Hematopoietic multipotent progenitor cell treated with erythropoietin and hydrocortisone succinate and interleukin-3 and kit ligand, for 4 days (in vitro differentiated cells): ENCODE measurements at regions not wholly inside any gene's neighbourhood (a gene's known extent, or its start where the extent isn't known, plus 50 kb on each side); places are given as distances from the start of the nearest gene placed in this dataset.

Experiments
- DNase-seq: peaks from one replicate; pipeline ENCODE4 v3.0.0-alpha.2; 2015

GRCh38 chr10:9733766-9734165, 1283.9 kb upstream of the CELF2 start:
- DNase-seq = no peak

GRCh38 chr10:9734218-9734617, 1283.5 kb upstream of the CELF2 start:
- DNase-seq = no peak

- no peak for DNase-seq
Observed at GRCh38 chr10:9735731-9736130, 1281.9 kb upstream of the CELF2 start.

- peak; percentile 53 for DNase-seq
Observed at GRCh38 chr10:9743639-9744038, 1274.0 kb upstream of the CELF2 start.

GRCh38 chr10:9745158-9745557, 1272.5 kb upstream of the CELF2 start:
- DNase-seq = no peak

- DNase-seq = no peak
Observed at GRCh38 chr10:9757176-9757575, 1260.5 kb upstream of the CELF2 start.

- DNase-seq = no peak
Observed at GRCh38 chr10:9759596-9759995, 1258.1 kb upstream of the CELF2 start.

- peak; percentile 33 for DNase-seq
Observed at GRCh38 chr10:9762966-9763656, 1254.6 kb upstream of the CELF2 start.

- DNase-seq = peak; percentile 24
Observed at GRCh38 chr10:9766762-9767161, 1250.9 kb upstream of the CELF2 start.

- no peak for DNase-seq
Observed at GRCh38 chr10:9781666-9782065, 1236.0 kb upstream of the CELF2 start.

- peak; percentile 49 for DNase-seq
Observed at GRCh38 chr10:9786101-9786500, 1231.6 kb upstream of the CELF2 start.

- DNase-seq = no peak
Observed at GRCh38 chr10:9786576-9786975, 1231.1 kb upstream of the CELF2 start.

- DNase-seq = no peak
Observed at GRCh38 chr10:9789996-9790395, 1227.7 kb upstream of the CELF2 start.

GRCh38 chr10:9792181-9792580, 1225.5 kb upstream of the CELF2 start:
- no peak for DNase-seq

GRCh38 chr10:9796564-9796963, 1221.1 kb upstream of the CELF2 start:
- no peak for DNase-seq

- DNase-seq = peak; percentile 34
Observed at GRCh38 chr10:9800011-9800410, 1217.7 kb upstream of the CELF2 start.

- DNase-seq = peak; percentile 62
Observed at GRCh38 chr10:9800571-9800970, 1217.1 kb upstream of the CELF2 start.

GRCh38 chr10:9807846-9808245, 1209.8 kb upstream of the CELF2 start:
- peak; percentile 73 for DNase-seq

GRCh38 chr10:9811601-9812000, 1206.1 kb upstream of the CELF2 start:
- no peak for DNase-seq

GRCh38 chr10:9814285-9814864, 1203.3 kb upstream of the CELF2 start:
- no peak for DNase-seq

GRCh38 chr10:9819756-9820494, 1197.7 kb upstream of the CELF2 start:
- no peak for DNase-seq

GRCh38 chr10:9823268-9823930, 1194.3 kb upstream of the CELF2 start:
- no peak for DNase-seq

GRCh38 chr10:9824631-9825071, 1193.0 kb upstream of the CELF2 start:
- DNase-seq = peak; percentile 67
